ENCODE measurements at regions not wholly inside any gene's neighbourhood (a gene's known extent, or its start where the extent isn't known, plus 50 kb on each side); places are given as distances from the start of the nearest gene placed in this dataset.

DNA sequence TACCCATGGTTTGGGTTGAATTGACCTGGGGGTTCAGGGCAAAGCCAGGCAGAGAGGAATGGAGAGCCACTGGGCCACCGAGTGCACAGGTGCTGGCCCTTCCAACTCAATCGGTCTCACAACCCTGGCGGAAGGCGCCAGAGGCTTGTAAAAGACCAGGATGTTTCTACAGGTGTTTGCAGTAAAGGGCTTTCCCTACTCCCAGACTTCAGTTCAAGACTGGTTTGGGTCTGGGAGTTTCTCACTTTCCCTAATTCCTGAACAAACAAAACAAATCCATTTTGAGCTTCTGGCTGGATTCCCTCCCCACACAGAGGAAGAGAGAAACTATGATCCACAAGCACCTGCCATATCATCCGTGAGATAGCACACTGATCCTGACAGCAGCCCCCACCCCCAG is 125.2 kb upstream of the KLF4 start:
- Histone ChIP-seq H3K4me3 (ENCODE audit: low read depth in 1 of 3, low read length in 3 of 3) (no peak overlapping the region), H3K27me3 (ENCODE audit: control insufficient read depth in 4 of 4, insufficient read depth in 4 of 4, low read length in 3 of 4) (no peaks in the 10 kb centered on the region), H3K36me3 (ENCODE audit: control insufficient read depth in 4 of 4, insufficient read depth in 3 of 4, low read depth in 1 of 4, low read length in 3 of 4) (no peaks in the 10 kb centered on the region), H3K9me3 (ENCODE audit: control insufficient read depth in 4 of 4, low read length in 3 of 4) (no peaks in the 10 kb centered on the region), H3K4me1 (ENCODE audit: control insufficient read depth in 4 of 4, insufficient read depth in 4 of 4, low read length in 3 of 4) (no peaks in the 10 kb centered on the region), H3K27ac (ENCODE audit: low read depth in 1 of 2, low read length in 2 of 2) (no peak overlapping the region), H3K9ac (ENCODE audit: low read depth in 1 of 2, low read length in 2 of 2) (no peak overlapping the region)
- TF ChIP-seq TAF1 (conservative IDR thresholded peaks at IDR 0.05) = no peak
- no peak for TF ChIP-seq FOXA1 (IDR thresholded peaks at IDR 0.05)
- TF ChIP-seq, protein P1, sequence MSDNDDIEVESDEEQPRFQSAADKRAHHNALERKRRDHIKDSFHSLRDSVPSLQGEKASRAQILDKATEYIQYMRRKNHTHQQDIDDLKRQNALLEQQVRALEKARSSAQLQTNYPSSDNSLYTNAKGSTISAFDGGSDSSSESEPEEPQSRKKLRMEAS (IDR thresholded peaks at IDR 0.05) = no peak
- TF ChIP-seq GABPA (IDR thresholded peaks at IDR 0.05 in 1 of 2, conservative IDR thresholded peaks at IDR 0.05 in 1 of 2) = no peak
- TF ChIP-seq YY1 (IDR thresholded peaks at IDR 0.05) = no peak
- TF ChIP-seq, protein P2, sequence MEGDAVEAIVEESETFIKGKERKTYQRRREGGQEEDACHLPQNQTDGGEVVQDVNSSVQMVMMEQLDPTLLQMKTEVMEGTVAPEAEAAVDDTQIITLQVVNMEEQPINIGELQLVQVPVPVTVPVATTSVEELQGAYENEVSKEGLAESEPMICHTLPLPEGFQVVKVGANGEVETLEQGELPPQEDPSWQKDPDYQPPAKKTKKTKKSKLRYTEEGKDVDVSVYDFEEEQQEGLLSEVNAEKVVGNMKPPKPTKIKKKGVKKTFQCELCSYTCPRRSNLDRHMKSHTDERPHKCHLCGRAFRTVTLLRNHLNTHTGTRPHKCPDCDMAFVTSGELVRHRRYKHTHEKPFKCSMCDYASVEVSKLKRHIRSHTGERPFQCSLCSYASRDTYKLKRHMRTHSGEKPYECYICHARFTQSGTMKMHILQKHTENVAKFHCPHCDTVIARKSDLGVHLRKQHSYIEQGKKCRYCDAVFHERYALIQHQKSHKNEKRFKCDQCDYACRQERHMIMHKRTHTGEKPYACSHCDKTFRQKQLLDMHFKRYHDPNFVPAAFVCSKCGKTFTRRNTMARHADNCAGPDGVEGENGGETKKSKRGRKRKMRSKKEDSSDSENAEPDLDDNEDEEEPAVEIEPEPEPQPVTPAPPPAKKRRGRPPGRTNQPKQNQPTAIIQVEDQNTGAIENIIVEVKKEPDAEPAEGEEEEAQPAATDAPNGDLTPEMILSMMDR (IDR thresholded peaks at IDR 0.05; ENCODE audit: low read depth, low read length, missing input control) = no peak
- no peak for TF ChIP-seq RAD21 (IDR thresholded peaks at IDR 0.05)
- TF ChIP-seq SP1 (IDR thresholded peaks at IDR 0.05) = no peak
- TF ChIP-seq JUND (IDR thresholded peaks at IDR 0.05) = no peak
- TF ChIP-seq NR2F2 (IDR thresholded peaks at IDR 0.05) = no peak
- no peak for DNase-seq (ENCODE audit: low spot score)
- 86% methylated on average over 5 of the region's 5 CpGs for WGBS

DNA sequence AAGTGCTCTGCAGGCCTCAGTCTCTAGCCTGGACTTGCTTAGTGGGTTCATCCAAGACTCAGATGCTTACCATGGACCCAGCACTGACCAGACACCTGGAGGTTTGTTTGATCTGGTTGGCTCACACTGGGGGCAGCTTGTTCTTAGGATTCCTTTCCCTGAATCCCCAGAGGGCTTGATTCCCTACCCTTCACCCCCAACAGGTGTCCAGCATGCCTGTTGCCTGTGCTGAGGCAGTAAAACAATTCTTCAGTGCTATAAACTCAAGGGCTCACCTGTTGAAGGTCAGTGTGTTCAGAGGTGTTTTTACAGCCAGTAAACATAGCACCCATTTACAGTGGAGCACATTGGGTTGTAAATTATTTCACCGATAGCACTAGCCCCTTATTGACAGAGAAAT is 123.8 kb upstream of the KLF4 start:
- Histone ChIP-seq H3K9ac (ENCODE audit: low read depth in 1 of 2, low read length in 2 of 2) (no peak overlapping the region), H3K27ac (ENCODE audit: low read depth in 1 of 2, low read length in 2 of 2) (no peak overlapping the region), H3K9me3 (ENCODE audit: control insufficient read depth in 4 of 4, low read length in 3 of 4) (no peaks in the 10 kb centered on the region), H3K4me3 (ENCODE audit: low read depth in 1 of 3, low read length in 3 of 3) (no peak overlapping the region), H3K27me3 (ENCODE audit: control insufficient read depth in 4 of 4, insufficient read depth in 4 of 4, low read length in 3 of 4) (no peaks in the 10 kb centered on the region), H3K36me3 (ENCODE audit: control insufficient read depth in 4 of 4, insufficient read depth in 3 of 4, low read depth in 1 of 4, low read length in 3 of 4) (no peaks in the 10 kb centered on the region), H3K4me1 (ENCODE audit: control insufficient read depth in 4 of 4, insufficient read depth in 4 of 4, low read length in 3 of 4) (no peaks in the 10 kb centered on the region)
- WGBS = 83% methylated on average over 1 of the region's 1 CpG
- no peak for DNase-seq (ENCODE audit: low spot score)
- no peak for TF ChIP-seq RAD21 (IDR thresholded peaks at IDR 0.05)
- no peak for TF ChIP-seq FOXA1 (IDR thresholded peaks at IDR 0.05)
- TF ChIP-seq GABPA (IDR thresholded peaks at IDR 0.05 in 1 of 2, conservative IDR thresholded peaks at IDR 0.05 in 1 of 2) = no peak
- TF ChIP-seq, protein P1 (IDR thresholded peaks at IDR 0.05) = no peak
- no peak for TF ChIP-seq JUND (IDR thresholded peaks at IDR 0.05)
- TF ChIP-seq HNF4G (IDR thresholded peaks at IDR 0.05) = no peak
- TF ChIP-seq, protein P3, sequence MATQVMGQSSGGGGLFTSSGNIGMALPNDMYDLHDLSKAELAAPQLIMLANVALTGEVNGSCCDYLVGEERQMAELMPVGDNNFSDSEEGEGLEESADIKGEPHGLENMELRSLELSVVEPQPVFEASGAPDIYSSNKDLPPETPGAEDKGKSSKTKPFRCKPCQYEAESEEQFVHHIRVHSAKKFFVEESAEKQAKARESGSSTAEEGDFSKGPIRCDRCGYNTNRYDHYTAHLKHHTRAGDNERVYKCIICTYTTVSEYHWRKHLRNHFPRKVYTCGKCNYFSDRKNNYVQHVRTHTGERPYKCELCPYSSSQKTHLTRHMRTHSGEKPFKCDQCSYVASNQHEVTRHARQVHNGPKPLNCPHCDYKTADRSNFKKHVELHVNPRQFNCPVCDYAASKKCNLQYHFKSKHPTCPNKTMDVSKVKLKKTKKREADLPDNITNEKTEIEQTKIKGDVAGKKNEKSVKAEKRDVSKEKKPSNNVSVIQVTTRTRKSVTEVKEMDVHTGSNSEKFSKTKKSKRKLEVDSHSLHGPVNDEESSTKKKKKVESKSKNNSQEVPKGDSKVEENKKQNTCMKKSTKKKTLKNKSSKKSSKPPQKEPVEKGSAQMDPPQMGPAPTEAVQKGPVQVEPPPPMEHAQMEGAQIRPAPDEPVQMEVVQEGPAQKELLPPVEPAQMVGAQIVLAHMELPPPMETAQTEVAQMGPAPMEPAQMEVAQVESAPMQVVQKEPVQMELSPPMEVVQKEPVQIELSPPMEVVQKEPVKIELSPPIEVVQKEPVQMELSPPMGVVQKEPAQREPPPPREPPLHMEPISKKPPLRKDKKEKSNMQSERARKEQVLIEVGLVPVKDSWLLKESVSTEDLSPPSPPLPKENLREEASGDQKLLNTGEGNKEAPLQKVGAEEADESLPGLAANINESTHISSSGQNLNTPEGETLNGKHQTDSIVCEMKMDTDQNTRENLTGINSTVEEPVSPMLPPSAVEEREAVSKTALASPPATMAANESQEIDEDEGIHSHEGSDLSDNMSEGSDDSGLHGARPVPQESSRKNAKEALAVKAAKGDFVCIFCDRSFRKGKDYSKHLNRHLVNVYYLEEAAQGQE (IDR thresholded peaks at IDR 0.05) = no peak

DNA sequence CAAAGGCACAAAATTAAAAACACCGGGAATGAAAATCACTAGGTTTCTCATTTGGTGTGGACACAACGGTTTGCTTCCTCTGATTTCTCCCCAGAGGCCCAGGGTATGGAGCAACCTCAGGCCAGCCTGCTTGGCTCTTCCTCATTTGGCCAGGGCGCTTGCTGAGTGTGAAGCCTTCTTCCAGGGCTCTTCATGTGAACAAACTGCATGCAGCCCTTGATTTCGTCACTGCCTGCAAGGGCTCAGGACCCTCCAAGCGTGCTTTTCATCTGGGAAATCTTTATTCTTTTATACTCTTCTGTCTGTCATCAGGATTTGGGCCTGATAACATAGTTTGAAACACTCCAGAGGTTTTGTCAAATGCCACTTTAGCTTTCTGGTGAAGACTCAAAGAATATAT is 122.6 kb upstream of the KLF4 start:
- DNase-seq (ENCODE audit: low spot score) = no peak
- Histone ChIP-seq H3K27me3 (ENCODE audit: control insufficient read depth in 4 of 4, insufficient read depth in 4 of 4, low read length in 3 of 4) (no peaks in the 10 kb centered on the region), H3K4me1 (ENCODE audit: control insufficient read depth in 4 of 4, insufficient read depth in 4 of 4, low read length in 3 of 4) (no peaks in the 10 kb centered on the region), H3K9ac (ENCODE audit: low read depth in 1 of 2, low read length in 2 of 2) (no peak overlapping the region), H3K36me3 (ENCODE audit: control insufficient read depth in 4 of 4, insufficient read depth in 3 of 4, low read depth in 1 of 4, low read length in 3 of 4) (no peaks in the 10 kb centered on the region), H3K9me3 (ENCODE audit: control insufficient read depth in 4 of 4, low read length in 3 of 4) (no peaks in the 10 kb centered on the region), H3K4me3 (ENCODE audit: low read depth in 1 of 3, low read length in 3 of 3) (no peak overlapping the region), H3K27ac (ENCODE audit: low read depth in 1 of 2, low read length in 2 of 2) (no peak overlapping the region)
- 88% methylated on average over 5 of the region's 5 CpGs for WGBS
- TF ChIP-seq, protein P4, sequence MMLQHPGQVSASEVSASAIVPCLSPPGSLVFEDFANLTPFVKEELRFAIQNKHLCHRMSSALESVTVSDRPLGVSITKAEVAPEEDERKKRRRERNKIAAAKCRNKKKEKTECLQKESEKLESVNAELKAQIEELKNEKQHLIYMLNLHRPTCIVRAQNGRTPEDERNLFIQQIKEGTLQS (IDR thresholded peaks at IDR 0.05) = no peak
- TF ChIP-seq, protein P5, sequence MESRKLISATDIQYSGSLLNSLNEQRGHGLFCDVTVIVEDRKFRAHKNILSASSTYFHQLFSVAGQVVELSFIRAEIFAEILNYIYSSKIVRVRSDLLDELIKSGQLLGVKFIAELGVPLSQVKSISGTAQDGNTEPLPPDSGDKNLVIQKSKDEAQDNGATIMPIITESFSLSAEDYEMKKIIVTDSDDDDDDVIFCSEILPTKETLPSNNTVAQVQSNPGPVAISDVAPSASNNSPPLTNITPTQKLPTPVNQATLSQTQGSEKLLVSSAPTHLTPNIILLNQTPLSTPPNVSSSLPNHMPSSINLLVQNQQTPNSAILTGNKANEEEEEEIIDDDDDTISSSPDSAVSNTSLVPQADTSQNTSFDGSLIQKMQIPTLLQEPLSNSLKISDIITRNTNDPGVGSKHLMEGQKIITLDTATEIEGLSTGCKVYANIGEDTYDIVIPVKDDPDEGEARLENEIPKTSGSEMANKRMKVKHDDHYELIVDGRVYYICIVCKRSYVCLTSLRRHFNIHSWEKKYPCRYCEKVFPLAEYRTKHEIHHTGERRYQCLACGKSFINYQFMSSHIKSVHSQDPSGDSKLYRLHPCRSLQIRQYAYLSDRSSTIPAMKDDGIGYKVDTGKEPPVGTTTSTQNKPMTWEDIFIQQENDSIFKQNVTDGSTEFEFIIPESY (IDR thresholded peaks at IDR 0.05) = no peak
- TF ChIP-seq, protein P1 (IDR thresholded peaks at IDR 0.05) = no peak
- TF ChIP-seq FOXA1 (IDR thresholded peaks at IDR 0.05) (no peak), RXRA (IDR thresholded peaks at IDR 0.05) (no peak), HNF4G (IDR thresholded peaks at IDR 0.05) (no peak), HNF4A (conservative IDR thresholded peaks at IDR 0.05) (no peak), TAF1 (conservative IDR thresholded peaks at IDR 0.05) (no peak)
- TF ChIP-seq, protein P2 (IDR thresholded peaks at IDR 0.05; ENCODE audit: low read depth, low read length, missing input control) = no peak
